CD4-positive, alpha-beta T cell treated with Interleukin-4 for 4 hours (primary cell): ENCODE measurements at regions not wholly inside any gene's neighbourhood (a gene's known extent, or its start where the extent isn't known, plus 50 kb on each side); places are given as distances from the start of the nearest gene placed in this dataset.

Experiments used
- DNase-seq: peaks from one replicate; pipeline ENCODE4 v3.0.0-alpha.2; 2020

DNA sequence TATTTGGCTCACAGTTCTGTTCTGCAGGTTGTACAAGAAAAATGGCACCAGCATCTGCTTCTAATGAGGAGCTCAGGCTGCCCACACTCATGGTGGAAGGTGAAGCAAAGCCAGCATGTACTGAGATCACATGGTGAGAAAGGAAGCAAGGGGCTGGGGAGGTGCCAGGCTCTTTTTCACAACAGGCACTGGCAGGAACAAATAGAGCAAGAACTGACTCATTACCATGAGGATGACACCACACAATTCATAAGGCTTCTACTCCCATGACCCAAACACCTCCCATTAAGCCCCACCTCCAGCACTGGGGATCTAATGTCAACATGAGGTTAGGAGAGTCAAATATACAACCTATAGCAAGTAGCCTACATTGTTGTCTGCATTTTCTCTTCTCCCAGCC, 522.6 kb downstream of the RFC3 start:
- no peak for DNase-seq

GRCh38 chr13:34343413-34343940, 525.5 kb downstream of the RFC3 start:
- no peak for DNase-seq

DNA sequence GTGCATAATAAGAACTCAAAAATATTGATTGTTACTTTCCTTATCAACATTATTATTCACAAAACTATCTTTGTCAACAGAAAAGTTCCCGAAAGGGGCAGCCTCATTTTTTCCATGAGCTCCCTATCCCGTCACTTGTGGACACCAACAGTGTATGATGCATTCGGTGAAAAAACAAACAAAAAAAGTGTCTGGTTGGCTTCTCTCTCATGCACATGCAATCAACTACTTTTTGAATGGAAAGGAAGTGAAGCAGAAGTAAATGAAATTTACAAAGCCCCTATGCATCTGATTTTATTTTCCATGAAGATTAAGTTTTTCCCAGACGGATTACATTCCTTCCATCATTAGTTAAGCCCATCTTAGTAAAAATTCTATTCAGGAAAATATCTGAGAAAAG, 526.9 kb downstream of the RFC3 start:
- no peak for DNase-seq

DNA sequence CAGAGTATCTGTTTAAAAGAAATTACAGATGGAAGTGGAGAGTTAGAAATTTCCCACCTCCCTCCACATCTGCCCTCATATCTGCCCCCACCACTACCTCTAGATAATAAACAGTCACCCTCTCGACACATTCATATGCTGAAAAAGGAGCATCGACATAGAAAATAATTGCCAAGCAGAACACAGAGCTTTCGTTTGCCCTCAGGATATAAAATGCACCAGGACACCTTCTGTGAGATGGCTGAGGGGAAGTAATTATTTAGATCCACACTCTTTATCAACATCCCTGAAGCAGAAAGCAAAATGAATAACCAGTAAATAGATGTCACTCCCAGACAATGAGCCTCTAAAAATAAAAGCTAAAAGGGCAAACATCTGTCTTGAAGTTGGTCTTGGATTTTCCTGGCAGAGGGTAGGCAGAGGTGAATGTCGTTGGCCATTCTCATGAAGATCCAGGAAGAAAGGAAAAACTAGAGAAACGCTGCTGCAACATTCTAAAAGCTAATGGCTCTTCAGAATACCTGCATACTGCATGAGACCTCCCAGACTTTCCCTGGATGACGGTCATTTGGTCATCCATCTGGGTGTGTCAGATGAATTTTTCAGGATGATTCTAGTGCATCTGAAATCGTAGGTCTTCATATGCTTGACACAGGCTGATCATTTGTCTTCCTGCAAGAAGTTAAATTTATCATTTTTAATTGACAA, 527.5 kb downstream of the RFC3 start:
- no peak for DNase-seq

DNA sequence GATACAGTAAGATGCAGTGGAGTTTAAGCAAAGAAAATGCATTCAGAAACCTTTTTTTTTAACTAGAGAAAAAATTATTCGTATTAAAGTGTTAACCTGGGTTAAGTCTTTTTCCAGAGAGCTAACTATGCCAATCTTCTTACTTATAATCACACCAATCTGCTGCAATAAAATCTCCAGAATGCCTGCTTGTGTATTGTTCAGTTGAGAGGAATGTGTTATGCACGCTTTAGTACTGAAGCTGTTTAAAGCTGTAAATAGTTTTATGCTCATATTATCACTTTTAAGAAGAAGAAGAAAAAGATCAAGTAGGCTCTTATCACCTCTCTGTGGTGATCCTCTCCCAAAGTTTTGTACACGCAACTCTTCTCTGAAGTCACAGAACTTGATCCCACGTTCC, 528.7 kb downstream of the RFC3 start:
- no peak for DNase-seq

GRCh38 chr13:34347784-34348573, 530.0 kb downstream of the RFC3 start:
- DNase-seq = no peak

GRCh38 chr13:34349091-34349722, 531.3 kb downstream of the RFC3 start:
- no peak for DNase-seq

GRCh38 chr13:34350671-34351070, 532.7 kb downstream of the RFC3 start:
- no peak for DNase-seq

GRCh38 chr13:34351134-34351533, 533.2 kb downstream of the RFC3 start:
- no peak for DNase-seq

DNA sequence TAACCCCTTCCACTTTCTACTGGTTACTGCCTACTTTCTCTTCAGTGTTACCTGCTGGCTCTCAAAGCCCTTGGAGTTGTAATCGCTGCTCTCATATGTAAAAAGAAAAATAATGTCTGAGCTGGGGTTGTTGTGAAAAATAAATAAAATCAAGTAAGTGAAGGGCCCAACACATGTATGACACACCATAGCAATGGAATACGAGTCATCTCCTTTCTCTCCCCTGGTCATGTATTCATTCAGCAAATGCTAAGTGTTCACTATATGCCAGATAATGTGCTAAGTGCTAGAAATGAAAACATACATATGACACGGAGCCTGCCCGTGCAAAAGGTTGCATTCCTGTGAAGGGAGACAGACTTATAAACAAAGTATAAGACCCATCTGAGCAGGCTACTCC, 535.0 kb downstream of the RFC3 start:
- no peak for DNase-seq

- no peak for DNase-seq
Observed at GRCh38 chr13:34356686-34357434, 538.9 kb downstream of the RFC3 start.

DNA sequence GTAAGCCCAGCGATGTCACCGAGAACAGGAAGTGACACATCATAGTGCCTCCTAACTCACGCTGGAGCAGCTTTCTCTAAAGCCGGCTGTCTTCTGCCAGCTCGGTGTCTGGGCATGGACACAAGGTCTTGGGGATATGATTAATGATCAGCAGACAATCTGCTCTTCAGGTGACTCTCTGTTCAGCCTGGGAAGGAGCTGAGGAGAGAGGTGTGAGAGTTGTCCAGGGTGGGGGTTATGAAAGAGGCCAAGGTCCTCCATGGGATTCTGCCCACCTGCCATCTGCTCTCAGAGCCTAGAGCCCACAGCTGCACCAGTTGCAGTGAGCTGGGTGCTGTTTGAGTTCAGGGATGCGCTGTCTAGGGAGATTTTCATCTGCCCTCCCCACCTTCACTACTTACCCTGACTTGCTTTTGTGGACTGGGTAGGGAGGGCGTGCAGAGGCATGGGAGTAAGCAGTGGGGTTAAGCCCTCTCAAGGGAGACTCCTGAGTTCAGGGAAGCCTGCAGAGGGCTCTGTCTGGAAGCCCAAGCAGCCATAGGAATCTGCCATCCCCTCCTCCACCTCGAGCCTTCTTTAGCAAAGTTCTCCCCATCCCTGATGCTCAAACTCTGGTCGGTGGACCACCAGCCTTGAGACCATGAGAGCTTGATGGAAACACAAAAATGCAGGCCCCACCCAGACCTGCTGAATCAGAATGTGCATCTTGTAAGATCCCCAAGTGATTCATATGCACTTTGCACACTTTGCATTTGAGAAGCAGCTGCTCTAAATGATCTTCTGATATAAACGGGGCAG, 539.7 kb downstream of the RFC3 start:
- no peak for DNase-seq

- DNase-seq = no peak
Observed at GRCh38 chr13:34358811-34359513, 541.0 kb downstream of the RFC3 start.

- DNase-seq = no peak
Observed at GRCh38 chr13:34360702-34361101, 542.8 kb downstream of the RFC3 start.

DNA sequence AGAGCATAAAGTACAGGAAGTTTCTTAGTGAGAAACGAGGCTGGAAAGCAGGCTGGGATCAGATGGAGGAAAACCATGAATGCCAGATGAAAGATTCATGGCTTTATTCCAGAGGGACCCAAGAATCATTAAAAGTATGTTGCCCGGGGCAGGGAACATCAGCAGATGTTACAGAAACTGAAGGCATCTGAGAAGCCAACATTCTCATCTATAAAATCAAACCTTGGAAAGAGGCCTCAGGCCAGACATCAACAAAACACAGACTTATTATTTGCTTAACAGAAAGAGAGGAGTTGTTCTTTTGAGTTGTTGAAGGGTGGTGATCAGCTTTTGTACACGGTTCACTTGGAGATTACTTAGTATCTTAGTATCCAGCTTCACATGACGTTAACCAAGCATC, 543.6 kb downstream of the RFC3 start:
- DNase-seq = no peak

GRCh38 chr13:34363266-34363665, 545.3 kb downstream of the RFC3 start:
- no peak for DNase-seq

DNA sequence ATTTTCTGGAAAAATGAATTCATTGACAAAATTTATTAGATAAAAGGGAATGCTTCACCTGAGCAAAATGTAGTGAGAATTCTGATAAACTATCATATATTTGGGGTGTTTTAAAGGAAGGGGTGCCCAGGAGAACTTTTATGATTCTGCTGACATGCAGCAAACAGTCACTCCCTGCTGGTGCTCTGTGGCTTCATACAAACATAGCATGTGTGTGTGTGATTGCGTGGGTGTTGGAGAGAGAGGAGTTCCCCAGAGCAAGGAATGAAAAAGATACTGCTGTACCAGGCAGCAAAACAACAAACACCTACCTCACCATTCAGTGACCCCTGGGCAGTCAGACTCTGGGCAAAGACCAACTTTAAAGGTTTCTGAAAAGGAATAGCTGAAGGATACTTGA, 546.7 kb downstream of the RFC3 start:
- DNase-seq = no peak

- DNase-seq = no peak
Observed at GRCh38 chr13:34369931-34370330, 552.0 kb downstream of the RFC3 start.

- DNase-seq = no peak
Observed at GRCh38 chr13:34371108-34371507, 553.2 kb downstream of the RFC3 start.

DNA sequence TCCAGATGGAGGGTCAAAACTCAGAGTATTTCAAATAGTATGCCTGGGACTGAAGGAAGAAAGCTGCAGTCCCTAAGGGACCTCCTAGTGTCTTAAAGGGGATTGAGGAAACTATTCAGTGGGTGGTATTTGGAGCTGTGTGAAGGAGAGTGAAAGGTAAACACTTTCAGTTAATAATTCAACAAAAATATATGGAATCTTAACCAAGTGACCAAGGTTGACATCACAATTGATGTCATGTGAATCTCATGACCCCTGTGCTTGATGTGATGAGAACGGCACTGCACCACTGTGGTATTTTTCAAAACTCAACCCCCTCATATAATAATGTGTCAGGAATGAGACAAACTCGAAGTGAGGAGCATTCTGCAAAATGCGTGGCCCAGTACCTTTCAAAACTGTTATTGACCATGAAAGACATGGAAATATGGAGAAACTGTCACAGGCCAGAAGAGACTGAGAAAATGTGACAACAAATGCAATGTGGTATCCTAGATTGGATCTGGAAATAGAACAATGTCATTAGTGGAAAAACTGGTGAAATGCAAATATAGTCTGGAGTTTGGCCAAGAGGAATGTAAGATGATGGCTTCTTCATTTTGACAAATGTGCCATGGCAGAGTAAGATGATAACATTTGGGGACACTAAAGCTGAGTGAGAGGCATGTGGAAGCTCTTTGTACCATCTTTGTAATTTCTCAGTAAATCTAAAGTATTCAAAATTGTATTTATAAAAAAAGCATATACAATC, 553.9 kb downstream of the RFC3 start:
- DNase-seq = no peak

DNA sequence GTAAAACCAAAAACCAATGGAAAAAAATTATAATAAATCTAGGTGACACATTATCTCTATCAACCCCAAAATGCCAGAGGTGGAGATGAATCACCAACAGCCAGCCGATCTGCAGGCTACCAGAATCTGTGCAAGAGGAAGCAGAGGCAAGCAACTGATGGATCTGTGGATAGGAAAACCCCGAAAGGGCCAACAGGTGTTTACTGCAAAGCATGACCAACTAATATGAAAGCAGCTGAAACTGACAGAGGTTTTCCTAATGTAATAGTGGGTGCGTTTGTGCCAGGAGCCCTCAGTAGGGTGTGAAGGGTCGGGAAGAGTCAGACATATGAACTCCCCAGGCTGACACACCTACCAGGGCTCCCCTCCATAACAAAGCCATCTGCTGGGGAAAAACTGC, 554.6 kb downstream of the RFC3 start:
- no peak for DNase-seq
